Lower leg skin (tissue), 4 donors: ENCODE measurements at regions not wholly inside any gene's neighbourhood (a gene's known extent, or its start where the extent isn't known, plus 50 kb on each side); places are given as distances from the start of the nearest gene placed in this dataset.

Source experiments
- DNase-seq, 2 donors: peaks; one replicate each; pipeline ENCODE4 v3.0.0-alpha.2; 2019; ENCODE audit warnings: low spot score in 2 of 2
- H3K4me3 ChIP-seq: fragments of 200-600 bp; sonication (generic); 2 replicates; pipeline ENCODE4 v1.5.1; 2017; ENCODE audit warnings: mild to moderate bottlenecking, low read depth; ENCODE audit not compliant: poor library complexity, severe bottlenecking
- CTCF ChIP-seq, 3 donors: fragments of 450-650 bp; IDR thresholded peaks; one replicate each; pipeline ENCODE4 v1.5.1; 2016; ENCODE audit warnings: antibody characterized with exemption in 3 of 3, mild to moderate bottlenecking in 3 of 3, moderate library complexity in 2 of 3
- POLR2A ChIP-seq, 2 donors: fragments of 450-650 bp; IDR thresholded peaks; one replicate each; pipeline ENCODE4 v1.6.1; 2016 to 2017; ENCODE audit warnings: antibody characterized with exemption in 2 of 2, mild to moderate bottlenecking in 1 of 2, moderate library complexity in 1 of 2
- WGBS, 2 donors: methylation state at CpG; one replicate each; pipeline ENCODE4 v1.1.5; 2018; 5-methylcytosine and 5-hydroxymethylcytosine counted together
- intact Hi-C: fragments of 100-400 bp; cut with DNase I; formaldehyde crosslinking; loops from one replicate; pipeline ENCODE4 v1.15.0; 2023; ENCODE audit warnings: low total_unique reads

- TF ChIP-seq CTCF (IDR thresholded peaks at IDR 0.05) = no peak
- TF ChIP-seq POLR2A (IDR thresholded peaks at IDR 0.05) = no peak
These were observed 397.9 kb downstream of the NYAP2 start for GRCh38 chr2:225797394-225797793.

GRCh38 chr2:225794652-225795400 lies 395.3 kb downstream of the NYAP2 start:
- H3K4me3 ChIP-seq = no peak overlapping the region
- no peak for TF ChIP-seq POLR2A (IDR thresholded peaks at IDR 0.05)
- TF ChIP-seq CTCF (IDR thresholded peaks at IDR 0.05) = no peak
- 86 to 89% methylated on average over 2 of the region's 2 CpGs for WGBS, 2 donors
- no peak for DNase-seq
- intact Hi-C loops = no loop called here

More at GRCh38 chr2:225797394-225797793, 397.9 kb downstream of the NYAP2 start:
- DNase-seq = no peak
- no peak overlapping the region for H3K4me3 ChIP-seq
- 74 to 85% methylated on average over 2 of the region's 2 CpGs for WGBS, 2 donors
- intact Hi-C loops = no loop called here

GRCh38 chr2:225793736-225794550 lies 394.4 kb downstream of the NYAP2 start:
- WGBS, 2 donors = 62 to 63% methylated on average over 2 of the region's 2 CpGs
- no peak overlapping the region for H3K4me3 ChIP-seq
- intact Hi-C loops = no loop called here
- no peak for DNase-seq
- TF ChIP-seq POLR2A (IDR thresholded peaks at IDR 0.05) (no peak), CTCF (IDR thresholded peaks at IDR 0.05) (no peak)

GRCh38 chr2:225788571-225789094 lies 389.1 kb downstream of the NYAP2 start:
- DNase-seq = no peak
- no peak overlapping the region for H3K4me3 ChIP-seq
- TF ChIP-seq CTCF (IDR thresholded peaks at IDR 0.05) (no peak), POLR2A (IDR thresholded peaks at IDR 0.05) (no peak)
- WGBS, 2 donors = 62 to 70% methylated on average over 5 of the region's 5 CpGs
- intact Hi-C loops = no loop called here

GRCh38 chr2:225787497-225787896 lies 388.0 kb downstream of the NYAP2 start:
- TF ChIP-seq CTCF (IDR thresholded peaks at IDR 0.05) (no peak), POLR2A (IDR thresholded peaks at IDR 0.05) (no peak)
- intact Hi-C loops = no loop called here
- no peak overlapping the region for H3K4me3 ChIP-seq
- WGBS, 2 donors = 80 to 93% methylated on average over 2 of the region's 2 CpGs
- no peak for DNase-seq
